ENCODE measurements at regions not wholly inside any gene's neighbourhood (a gene's known extent, or its start where the extent isn't known, plus 50 kb on each side); places are given as distances from the start of the nearest gene placed in this dataset.

DNA sequence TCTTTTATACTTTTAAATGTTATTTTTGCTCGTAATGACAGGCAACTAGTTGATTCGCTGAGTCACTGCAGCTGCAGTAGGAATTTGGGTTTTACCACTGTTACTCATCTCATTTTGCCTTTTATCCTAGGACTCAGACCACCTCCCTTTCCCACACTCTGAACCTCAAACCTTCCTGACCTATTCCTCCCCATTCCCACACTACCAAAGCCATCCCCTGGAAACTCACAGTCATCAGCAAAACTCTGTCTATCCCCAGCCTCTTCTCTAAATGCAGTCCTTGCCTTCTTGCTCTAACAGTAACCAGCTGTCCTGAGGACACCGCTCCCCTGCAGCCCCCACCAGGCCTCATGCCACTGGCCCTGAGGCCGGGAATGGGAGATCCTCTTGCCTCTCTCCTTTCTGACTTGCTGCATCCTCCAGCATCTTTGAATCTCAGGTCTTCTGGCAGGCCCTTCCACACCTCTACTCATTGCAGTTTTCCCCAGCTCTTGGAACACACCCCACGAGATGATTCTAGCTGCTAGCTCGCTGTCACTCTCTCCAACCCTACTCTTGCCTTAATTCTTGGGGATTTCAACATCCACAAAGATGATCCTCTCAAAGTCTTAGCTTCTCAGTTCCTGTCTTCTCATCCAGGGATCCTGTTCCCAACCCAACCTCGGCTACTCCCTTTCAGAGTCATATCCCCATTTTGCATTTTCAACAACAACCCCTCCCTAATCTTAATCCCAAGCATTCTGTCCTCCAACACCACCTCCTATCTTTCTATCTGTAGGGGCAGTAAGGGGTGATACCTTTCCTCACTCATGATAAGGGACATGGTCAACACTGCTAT lies 55.9 kb upstream of the C3orf80 start:
- DNase-seq (ENCODE audit: low read depth) = peak; percentile 89

DNA sequence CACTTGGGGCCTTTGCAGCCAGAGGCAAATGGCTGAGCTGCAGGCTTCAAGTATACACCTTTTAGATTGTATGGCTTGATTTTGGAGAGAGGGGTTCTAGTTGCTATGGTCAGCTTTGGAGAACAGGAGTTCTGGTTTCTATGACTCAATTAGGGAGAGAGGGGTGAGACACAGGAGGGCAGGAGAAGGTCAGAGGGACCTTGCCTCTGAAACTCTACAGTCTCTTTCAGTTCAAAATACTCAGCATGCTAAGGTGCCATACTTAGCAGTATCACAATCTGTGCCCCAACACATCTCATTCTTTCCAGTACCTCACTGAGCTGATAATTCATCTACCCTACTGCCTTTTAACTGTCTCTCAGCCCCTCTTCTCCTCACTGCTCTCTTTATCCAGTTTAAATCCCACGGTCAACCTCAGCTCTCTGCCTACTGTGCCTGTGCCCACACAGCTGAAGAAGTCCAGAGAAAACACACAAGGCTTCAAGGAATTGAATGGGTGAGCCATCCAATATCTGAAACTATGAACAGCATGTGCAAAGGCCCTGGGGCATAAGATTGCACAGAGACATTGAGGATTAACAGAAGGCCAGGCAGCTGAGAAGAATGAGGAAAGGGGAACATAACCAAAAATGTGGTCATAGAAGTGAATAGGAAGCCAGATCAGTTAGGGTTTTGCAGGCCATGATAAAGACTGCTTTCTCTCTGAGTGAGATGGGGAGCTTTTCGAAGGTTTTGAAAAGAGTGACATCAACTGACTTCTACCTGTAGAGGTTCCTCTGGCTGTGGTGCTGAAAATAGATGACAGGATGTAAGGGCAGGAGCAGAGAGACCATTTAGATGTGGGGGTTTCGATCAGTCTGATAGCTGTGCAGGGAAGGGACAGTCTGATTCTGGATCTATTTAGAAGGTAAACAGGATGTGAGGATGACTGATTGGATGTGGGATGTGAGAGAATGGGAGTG lies 54.5 kb upstream of the C3orf80 start:
- no peak for DNase-seq (ENCODE audit: low read depth)

DNA sequence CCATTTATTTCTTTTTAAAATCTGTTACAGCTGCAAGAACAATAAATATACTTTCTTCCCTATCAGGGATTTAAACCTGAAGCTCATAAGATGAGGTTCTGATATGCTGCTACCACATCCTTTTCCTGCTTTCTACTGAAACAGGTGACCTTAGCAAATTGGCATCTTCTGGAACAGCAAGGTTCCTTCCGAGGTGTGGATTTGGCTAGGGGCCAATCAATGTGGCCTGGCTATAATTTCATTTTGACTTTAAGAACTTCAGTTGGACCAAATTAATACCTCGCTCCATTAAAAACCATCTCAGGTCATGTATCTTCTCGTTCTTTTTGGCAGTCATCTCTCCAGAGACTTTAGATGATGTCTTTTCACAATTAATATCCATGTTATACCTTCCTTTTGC lies 53.4 kb upstream of the C3orf80 start:
- no peak for DNase-seq (ENCODE audit: low read depth)

DNA sequence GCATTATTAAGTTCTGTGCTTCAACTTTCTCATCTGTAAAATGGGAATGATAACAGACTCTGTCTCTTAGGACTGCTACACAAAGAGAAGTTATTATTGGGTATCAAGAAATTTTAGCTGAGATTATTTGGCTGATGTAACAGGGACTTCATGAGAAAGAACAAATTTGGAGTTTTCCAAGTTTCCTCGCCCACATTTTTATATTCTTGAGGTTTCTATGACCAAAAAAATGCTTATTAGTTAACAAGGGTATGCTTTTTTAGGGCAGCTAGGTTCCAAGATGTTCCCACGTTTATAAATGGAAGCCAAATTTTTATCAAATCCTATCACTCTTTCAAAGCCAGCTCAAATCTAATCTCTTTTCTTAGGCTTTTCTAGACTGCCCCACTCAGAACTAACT lies 50.6 kb upstream of the C3orf80 start:
- DNase-seq (ENCODE audit: low read depth) = no peak

Data from ELR (cell line).